A549 (cell line): ENCODE measurements at regions not wholly inside any gene's neighbourhood (a gene's known extent, or its start where the extent isn't known, plus 50 kb on each side); places are given as distances from the start of the nearest gene placed in this dataset.

Experiments
- ATAC-seq, 2 experiments: fragments of 200-7000 bp in 1 of 2; fragments of >200 bp in 1 of 2; cut with Nextera tagmentation in 1 of 2; cut with Tn5 transposase in 1 of 2; 3 replicates each; pipeline versions ENCODE4 v1.8.0 to v1.9.1; 2018 to 2020; ENCODE audit warnings: mild to moderate bottlenecking in 1 of 2, moderate library complexity in 1 of 2
- CTCF ChIA-PET: fragments of 300-600 bp; sonication (Branson Sonifier 250); formaldehyde crosslinking; extraction: SDS; loops from one replicate; lab custom pipeline; 2021; ENCODE audit warnings: antibody characterized with exemption, inconsistent platforms; lab: Yijun Ruan, JAX
- POLR2A ChIA-PET: fragments of 350-600 bp; formaldehyde crosslinking; extraction: SDS; loops from one replicate; lab custom pipeline; 2021; ENCODE audit warnings: antibody characterized with exemption, inconsistent platforms; lab: Yijun Ruan, JAX
- DNase-seq, 2 experiments: peaks; one replicate each; pipeline versions ENCODE4 v3.0.0 to v3.0.0-alpha.2; 2011 to 2016; ENCODE audit warnings: low read depth in 1 of 2, low spot score in 1 of 2
- FAIRE-seq: peaks from 2 replicates; lab custom pipeline; 2011; peaks lifted over from hg19 to GRCh38; lab: Jason Lieb, UNC
- H3K27ac ChIP-seq, 2 experiments: fragments of >200 bp; sonication (Bioruptor Twin); formaldehyde crosslinking; 3 replicates each; pipeline ENCODE4 v1.5.1; 2016 to 2017
- H3K4me1 ChIP-seq: fragments of >200 bp; sonication (Bioruptor Twin); formaldehyde crosslinking; 3 replicates; pipeline ENCODE4 v1.6.1; 2016
- H3K4me2 ChIP-seq: fragments of >200 bp; sonication (Bioruptor Twin); formaldehyde crosslinking; 3 replicates; pipeline ENCODE4 v1.6.1; 2016
- H3K4me3 ChIP-seq: fragments of >200 bp; sonication (Bioruptor Twin); formaldehyde crosslinking; 3 replicates; pipeline ENCODE4 v1.5.1; 2016
- H3K9me3 ChIP-seq: fragments of >200 bp; sonication (Bioruptor Twin); formaldehyde crosslinking; 3 replicates; pipeline ENCODE4 v1.6.1; 2016
- BHLHE40 ChIP-seq: IDR thresholded peaks from 2 replicates; pipeline ENCODE4 v1.6.1; 2012; ENCODE audit warnings: low read depth, low read length, inconsistent platforms
- EHF ChIP-seq: fragments of 250-450 bp; sonication (Bioruptor Pico); IDR thresholded peaks from 2 replicates; pipeline ENCODE4 v1.5.0; 2020; ENCODE audit warnings: mild to moderate bottlenecking
- EHMT2 ChIP-seq: fragments of 200-600 bp; sonication (generic); IDR thresholded peaks from 2 replicates; pipeline ENCODE4 v1.6.1; 2016; ENCODE audit warnings: antibody characterized with exemption, low read depth, mild to moderate bottlenecking, moderate library complexity
- GATA3 ChIP-seq: IDR thresholded peaks from 2 replicates; pipeline ENCODE4 v1.6.1; 2012; ENCODE audit warnings: borderline replicate concordance
- HOXA7 ChIP-seq: fragments of 250-450 bp; sonication (Bioruptor Pico); IDR thresholded peaks from 2 replicates; pipeline ENCODE4 v1.5.0; 2020; ENCODE audit warnings: mild to moderate bottlenecking, moderate library complexity
- HOXB5 ChIP-seq: fragments of 250-450 bp; sonication (Bioruptor Pico); IDR thresholded peaks from 2 replicates; pipeline ENCODE4 v1.5.0; 2020; ENCODE audit warnings: mild to moderate bottlenecking, moderate library complexity
- POLR2A ChIP-seq: IDR thresholded peaks from 2 replicates; pipeline ENCODE4 v1.6.1; 2012; ENCODE audit warnings: mild to moderate bottlenecking, low read length
- RAD21 ChIP-seq, 2 experiments: fragments of >200 bp in 1 of 2; sonication (Bioruptor Twin) in 1 of 2; formaldehyde crosslinking in 1 of 2; IDR thresholded peaks in 1 of 2; conservative IDR thresholded peaks in 1 of 2; 2 replicates in 1 of 2; 3 replicates in 1 of 2; pipeline ENCODE4 v1.6.1; 2012 to 2018; ENCODE audit warnings: inconsistent platforms in 1 of 2
- RFX5 ChIP-seq: fragments of 450-650 bp; IDR thresholded peaks from 2 replicates; pipeline ENCODE4 v1.7.1; 2014; ENCODE audit warnings: antibody characterized with exemption, mild to moderate bottlenecking, moderate library complexity
- SREBF2 ChIP-seq: fragments of 450-650 bp; IDR thresholded peaks from 2 replicates; pipeline ENCODE4 v1.6.1; 2014; ENCODE audit warnings: mild to moderate bottlenecking, moderate library complexity
- ZNF302 ChIP-seq: fragments of 250-450 bp; sonication (Bioruptor Pico); IDR thresholded peaks from 2 replicates; pipeline ENCODE4 v1.9.0; 2021; ENCODE audit warnings: inconsistent platforms, mild to moderate bottlenecking, moderate library complexity
- ZSCAN20 ChIP-seq: fragments of 250-450 bp; sonication (Bioruptor Pico); IDR thresholded peaks from 2 replicates; pipeline ENCODE4 v1.8.0; 2022; ENCODE audit warnings: mild to moderate bottlenecking, moderate library complexity
- WGBS: methylation state at CpG from one replicate; pipeline ENCODE4 v1.1.6; 2017; ENCODE audit errors: missing lambda C conversion rate; 5-methylcytosine and 5-hydroxymethylcytosine counted together
- TF ChIP-seq, protein P1 (sequence below): fragments of 150-350 bp; IDR thresholded peaks from 2 replicates; pipeline ENCODE4 v1.6.1; 2014; ENCODE audit warnings: low read depth, mild to moderate bottlenecking, low read length
- TF ChIP-seq, protein P2 (sequence below): fragments of >200 bp; sonication (Bioruptor Twin); formaldehyde crosslinking; IDR thresholded peaks from 3 replicates; pipeline ENCODE4 v1.6.1; 2016
- TF ChIP-seq, protein P3 (sequence below): fragments of 450-650 bp; IDR thresholded peaks from 2 replicates; pipeline ENCODE4 v1.6.1; 2014; ENCODE audit warnings: antibody characterized with exemption
- TF ChIP-seq, protein P4 (sequence below): fragments of >200 bp; sonication (Bioruptor Twin); formaldehyde crosslinking; IDR thresholded peaks from 2 replicates; pipeline ENCODE4 v1.6.1; 2016
- TF ChIP-seq, protein P5 (sequence below): fragments of 250-450 bp; sonication (Bioruptor Pico); IDR thresholded peaks from 2 replicates; pipeline ENCODE4 v1.5.0; 2021; ENCODE audit warnings: mild to moderate bottlenecking, moderate library complexity, borderline replicate concordance
- TF ChIP-seq, protein P6 (sequence below): fragments of 250-450 bp; sonication (Bioruptor Pico); IDR thresholded peaks from 2 replicates; pipeline ENCODE4 v1.5.0; 2020; ENCODE audit warnings: low read depth, mild to moderate bottlenecking, moderate library complexity

DNA sequence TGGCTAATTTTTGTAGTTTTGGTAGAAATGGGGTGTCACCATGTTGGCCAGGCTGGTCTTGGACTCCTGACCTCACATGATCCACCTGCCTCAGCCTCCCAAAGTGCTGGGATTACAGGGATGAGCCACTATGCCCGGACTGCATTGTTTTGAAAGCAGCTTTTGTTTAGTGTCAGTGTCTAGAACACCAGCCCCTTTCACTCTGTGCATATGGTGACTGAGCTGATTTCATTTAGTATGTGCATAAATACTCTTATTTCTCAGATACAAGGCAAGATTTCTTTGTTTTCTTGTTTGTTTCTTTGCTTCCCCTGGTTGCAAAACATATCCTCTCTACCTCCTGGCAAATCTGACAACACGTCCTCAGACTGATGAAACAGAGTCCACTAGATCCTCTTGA lies 152.8 kb upstream of the CHD6 start:
- POLR2A ChIA-PET = no interaction called here
- whole genome bisulfite sequencing = 0% methylated on average over 2 of the region's 2 CpGs
- Histone ChIP-seq H3K27ac (no peak overlapping the region), H3K4me3 (no peak overlapping the region), H3K4me1 (no peaks in the 10 kb centered on the region), H3K9me3 (no peaks in the 10 kb centered on the region), H3K4me2 (no peak overlapping the region)
- DNase-seq (no peak), FAIRE-seq (no peak), ATAC-seq (no peak)
- TF ChIP-seq POLR2A = no peak
- TF ChIP-seq, protein P1, sequence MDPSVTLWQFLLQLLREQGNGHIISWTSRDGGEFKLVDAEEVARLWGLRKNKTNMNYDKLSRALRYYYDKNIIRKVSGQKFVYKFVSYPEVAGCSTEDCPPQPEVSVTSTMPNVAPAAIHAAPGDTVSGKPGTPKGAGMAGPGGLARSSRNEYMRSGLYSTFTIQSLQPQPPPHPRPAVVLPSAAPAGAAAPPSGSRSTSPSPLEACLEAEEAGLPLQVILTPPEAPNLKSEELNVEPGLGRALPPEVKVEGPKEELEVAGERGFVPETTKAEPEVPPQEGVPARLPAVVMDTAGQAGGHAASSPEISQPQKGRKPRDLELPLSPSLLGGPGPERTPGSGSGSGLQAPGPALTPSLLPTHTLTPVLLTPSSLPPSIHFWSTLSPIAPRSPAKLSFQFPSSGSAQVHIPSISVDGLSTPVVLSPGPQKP = no peak
- CTCF ChIA-PET = no interaction called here

DNA sequence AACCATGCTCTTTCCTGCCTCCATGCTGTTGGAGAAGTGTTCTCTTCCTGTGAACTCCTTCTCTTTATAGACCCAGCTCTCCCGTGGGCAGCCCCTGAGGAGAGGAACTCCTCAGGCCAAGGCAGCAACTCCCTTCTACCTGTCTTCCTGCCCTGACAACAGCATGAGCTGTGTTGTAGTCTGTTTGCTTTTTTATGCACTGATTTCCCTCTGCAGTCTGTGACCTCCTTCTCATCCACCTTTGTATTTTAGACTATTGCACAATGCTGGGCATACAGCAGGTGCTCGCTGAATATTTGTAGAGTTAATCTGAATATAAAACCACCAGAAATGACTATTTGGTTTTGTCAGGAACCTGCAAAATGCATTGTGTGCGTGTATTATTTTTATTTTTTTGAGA lies 152.2 kb upstream of the CHD6 start:
- no peak overlapping the region for H3K27ac ChIP-seq
- no peak overlapping the region for H3K4me2 ChIP-seq
- no peaks in the 10 kb centered on the region for H3K4me1 ChIP-seq
- CTCF ChIA-PET = no interaction called here
- DNase-seq = no peak
- no peaks in the 10 kb centered on the region for H3K9me3 ChIP-seq
- 2% methylated on average over 3 of the region's 3 CpGs for WGBS
- TF ChIP-seq GATA3 (no peak), SREBF2 (no peak)
- TF ChIP-seq, protein P2, sequence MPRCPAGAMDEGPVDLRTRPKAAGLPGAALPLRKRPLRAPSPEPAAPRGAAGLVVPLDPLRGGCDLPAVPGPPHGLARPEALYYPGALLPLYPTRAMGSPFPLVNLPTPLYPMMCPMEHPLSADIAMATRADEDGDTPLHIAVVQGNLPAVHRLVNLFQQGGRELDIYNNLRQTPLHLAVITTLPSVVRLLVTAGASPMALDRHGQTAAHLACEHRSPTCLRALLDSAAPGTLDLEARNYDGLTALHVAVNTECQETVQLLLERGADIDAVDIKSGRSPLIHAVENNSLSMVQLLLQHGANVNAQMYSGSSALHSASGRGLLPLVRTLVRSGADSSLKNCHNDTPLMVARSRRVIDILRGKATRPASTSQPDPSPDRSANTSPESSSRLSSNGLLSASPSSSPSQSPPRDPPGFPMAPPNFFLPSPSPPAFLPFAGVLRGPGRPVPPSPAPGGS = no peak
- TF ChIP-seq, all 56 proteins: peak for 0
- ATAC-seq = no peak
- H3K4me3 ChIP-seq = no peak overlapping the region
- POLR2A ChIA-PET = no interaction called here
- FAIRE-seq = no peak

DNA sequence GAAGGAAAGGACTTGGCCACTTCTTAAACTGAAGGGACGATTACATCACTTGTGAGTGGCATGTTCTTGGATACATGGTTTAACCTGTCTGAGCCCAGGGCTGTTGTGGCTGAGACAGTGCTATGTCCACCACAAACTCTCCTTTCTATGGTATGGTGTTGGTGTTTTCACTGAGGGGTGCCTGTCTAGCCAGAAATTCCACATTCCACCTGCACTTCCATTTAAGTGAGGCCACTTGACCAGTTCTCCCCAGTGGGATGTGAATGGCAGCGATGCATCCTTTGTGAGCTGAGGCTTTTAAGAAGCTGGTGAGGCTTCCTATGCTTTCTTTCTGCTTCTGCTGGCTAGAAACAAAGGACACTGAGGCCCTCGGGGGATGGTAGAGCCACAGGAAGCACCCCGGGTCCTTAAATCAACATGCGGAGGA lies 151.4 kb upstream of the CHD6 start:
- no peak overlapping the region for H3K4me2 ChIP-seq
- ATAC-seq (no peak), FAIRE-seq (no peak), DNase-seq (no peak)
- no peaks in the 10 kb centered on the region for H3K9me3 ChIP-seq
- POLR2A ChIA-PET = no interaction called here
- CTCF ChIA-PET = no interaction called here
- H3K27ac ChIP-seq = no peak overlapping the region
- H3K4me3 ChIP-seq = no peak overlapping the region
- TF ChIP-seq, protein P3, sequence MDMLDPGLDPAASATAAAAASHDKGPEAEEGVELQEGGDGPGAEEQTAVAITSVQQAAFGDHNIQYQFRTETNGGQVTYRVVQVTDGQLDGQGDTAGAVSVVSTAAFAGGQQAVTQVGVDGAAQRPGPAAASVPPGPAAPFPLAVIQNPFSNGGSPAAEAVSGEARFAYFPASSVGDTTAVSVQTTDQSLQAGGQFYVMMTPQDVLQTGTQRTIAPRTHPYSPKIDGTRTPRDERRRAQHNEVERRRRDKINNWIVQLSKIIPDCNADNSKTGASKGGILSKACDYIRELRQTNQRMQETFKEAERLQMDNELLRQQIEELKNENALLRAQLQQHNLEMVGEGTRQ = no peak
- no peak for TF ChIP-seq ZNF302 (CRISPR knock-in tag)
- TF ChIP-seq, protein P4, sequence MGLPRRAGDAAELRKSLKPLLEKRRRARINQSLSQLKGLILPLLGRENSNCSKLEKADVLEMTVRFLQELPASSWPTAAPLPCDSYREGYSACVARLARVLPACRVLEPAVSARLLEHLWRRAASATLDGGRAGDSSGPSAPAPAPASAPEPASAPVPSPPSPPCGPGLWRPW = no peak
- no peak for TF ChIP-seq ZSCAN20
- no peak for TF ChIP-seq EHMT2
- TF ChIP-seq GATA3 = no peak
- TF ChIP-seq BHLHE40 = no peak
- TF ChIP-seq RAD21 (conservative IDR thresholded peaks at IDR 0.05 in 1 of 2, IDR thresholded peaks at IDR 0.05 in 1 of 2) = no peak
- TF ChIP-seq EHF = no peak
- TF ChIP-seq, protein P5, sequence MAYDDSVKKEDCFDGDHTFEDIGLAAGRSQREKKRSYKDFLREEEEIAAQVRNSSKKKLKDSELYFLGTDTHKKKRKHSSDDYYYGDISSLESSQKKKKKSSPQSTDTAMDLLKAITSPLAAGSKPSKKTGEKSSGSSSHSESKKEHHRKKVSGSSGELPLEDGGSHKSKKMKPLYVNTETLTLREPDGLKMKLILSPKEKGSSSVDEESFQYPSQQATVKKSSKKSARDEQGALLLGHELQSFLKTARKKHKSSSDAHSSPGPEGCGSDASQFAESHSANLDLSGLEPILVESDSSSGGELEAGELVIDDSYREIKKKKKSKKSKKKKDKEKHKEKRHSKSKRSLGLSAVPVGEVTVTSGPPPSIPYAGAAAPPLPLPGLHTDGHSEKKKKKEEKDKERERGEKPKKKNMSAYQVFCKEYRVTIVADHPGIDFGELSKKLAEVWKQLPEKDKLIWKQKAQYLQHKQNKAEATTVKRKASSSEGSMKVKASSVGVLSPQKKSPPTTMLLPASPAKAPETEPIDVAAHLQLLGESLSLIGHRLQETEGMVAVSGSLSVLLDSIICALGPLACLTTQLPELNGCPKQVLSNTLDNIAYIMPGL (CRISPR knock-in tag) = no peak
- no peak for TF ChIP-seq RFX5
- no peak for TF ChIP-seq SREBF2
- TF ChIP-seq HOXA7 (CRISPR knock-in tag) = no peak
- TF ChIP-seq HOXB5 (CRISPR knock-in tag) = no peak
- TF ChIP-seq, protein P6, sequence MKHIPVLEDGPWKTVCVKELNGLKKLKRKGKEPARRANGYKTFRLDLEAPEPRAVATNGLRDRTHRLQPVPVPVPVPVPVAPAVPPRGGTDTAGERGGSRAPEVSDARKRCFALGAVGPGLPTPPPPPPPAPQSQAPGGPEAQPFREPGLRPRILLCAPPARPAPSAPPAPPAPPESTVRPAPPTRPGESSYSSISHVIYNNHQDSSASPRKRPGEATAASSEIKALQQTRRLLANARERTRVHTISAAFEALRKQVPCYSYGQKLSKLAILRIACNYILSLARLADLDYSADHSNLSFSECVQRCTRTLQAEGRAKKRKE (CRISPR knock-in tag) = no peak
- no peaks in the 10 kb centered on the region for H3K4me1 ChIP-seq
- WGBS = 26% methylated on average over 5 of the region's 5 CpGs
